H1 (cell line): ENCODE measurements at regions not wholly inside any gene's neighbourhood (a gene's known extent, or its start where the extent isn't known, plus 50 kb on each side); places are given as distances from the start of the nearest gene placed in this dataset.

Experiments used
- ATF2 ChIP-seq: IDR thresholded peaks from 2 replicates; pipeline ENCODE4 v1.6.1; 2012; ENCODE audit warnings: low read length, inconsistent platforms
- ATF3 ChIP-seq: IDR thresholded peaks from 2 replicates; pipeline ENCODE4 v1.6.1; 2011; ENCODE audit warnings: low read depth, mild to moderate bottlenecking, low read length; ENCODE audit not compliant: insufficient read depth
- CREB1 ChIP-seq: IDR thresholded peaks from 2 replicates; pipeline ENCODE4 v1.6.1; 2012; ENCODE audit warnings: inconsistent platforms
- CTCF ChIP-seq, 3 experiments: IDR thresholded peaks; 1 replicate in 2 of 3; 2 replicates in 1 of 3; pipeline versions ENCODE4 v1.5.1 to v1.6.1; 2011; ENCODE audit warnings: low read length in 3 of 3, mild to moderate bottlenecking in 3 of 3, inconsistent platforms in 2 of 3, low read depth in 1 of 3, moderate library complexity in 1 of 3; ENCODE audit not compliant: insufficient read depth in 1 of 3; ENCODE audit errors: control extremely low read depth in 1 of 3
- EP300 ChIP-seq, 2 experiments: IDR thresholded peaks; 1 replicate in 1 of 2; 2 replicates in 1 of 2; pipeline ENCODE4 v1.6.1; 2011 to 2012; ENCODE audit warnings: low read depth in 2 of 2, low read length in 2 of 2, mild to moderate bottlenecking in 2 of 2, borderline replicate concordance in 1 of 2, inconsistent platforms in 1 of 2, moderate library complexity in 1 of 2
- EZH2 ChIP-seq: fragments of 200-600 bp; sonication (generic); IDR thresholded peaks from 2 replicates; pipeline ENCODE4 v1.7.1; 2012; ENCODE audit warnings: low read depth, mild to moderate bottlenecking, moderate library complexity, low read length, inconsistent platforms; ENCODE audit not compliant: severe bottlenecking
- POLR2A ChIP-seq, 2 experiments: IDR thresholded peaks; 1 replicate in 1 of 2; 2 replicates in 1 of 2; pipeline ENCODE4 v1.6.1; 2011; ENCODE audit warnings: low read depth in 2 of 2, low read length in 2 of 2, mild to moderate bottlenecking in 2 of 2; ENCODE audit errors: control extremely low read depth in 1 of 2
- RAD21 ChIP-seq, 2 experiments: IDR thresholded peaks in 1 of 2; conservative IDR thresholded peaks in 1 of 2; 2 replicates each; pipeline ENCODE4 v1.6.1; 2011; ENCODE audit warnings: low read depth in 2 of 2, low read length in 2 of 2, improper control_type of control experiment in 1 of 2, inconsistent platforms in 1 of 2, mild to moderate bottlenecking in 1 of 2, moderate library complexity in 1 of 2
- SUZ12 ChIP-seq: fragments of 200-600 bp; sonication (generic); IDR thresholded peaks from 2 replicates; pipeline ENCODE4 v1.6.1; 2012; ENCODE audit warnings: mild to moderate bottlenecking, inconsistent platforms, low read length, moderate library complexity, mixed read lengths
- YY1 ChIP-seq: IDR thresholded peaks from 2 replicates; pipeline ENCODE4 v1.6.1; 2011; ENCODE audit warnings: low read depth, mild to moderate bottlenecking, low read length
- ZNF274 ChIP-seq: IDR thresholded peaks from 2 replicates; pipeline ENCODE4 v1.7.0; 2012; ENCODE audit warnings: low read length, borderline replicate concordance; ENCODE audit errors: extremely low read depth

GRCh38 chr13:65032825-65033224 lies 2197.3 kb downstream of the PCDH9 start:
- no peak for TF ChIP-seq POLR2A (IDR thresholded peaks at IDR 0.05; ENCODE audit: control extremely low read depth in 1 of 2, low read depth in 2 of 2, low read length in 2 of 2)
- no peak for TF ChIP-seq EZH2
- no peak for TF ChIP-seq CTCF (IDR thresholded peaks at IDR 0.05; ENCODE audit: control extremely low read depth in 1 of 3, insufficient read depth in 1 of 3, low read depth in 1 of 3, low read length in 3 of 3)
- no peak for TF ChIP-seq ATF3
- TF ChIP-seq EP300 (IDR thresholded peaks at IDR 0.05; ENCODE audit: borderline replicate concordance in 1 of 2, low read depth in 2 of 2, low read length in 2 of 2): no peak
- no peak for TF ChIP-seq RAD21 (IDR thresholded peaks at IDR 0.05 in 1 of 2, conservative IDR thresholded peaks at IDR 0.05 in 1 of 2; ENCODE audit: low read depth in 2 of 2, low read length in 2 of 2)
- no peak for TF ChIP-seq ATF2
- no peak for TF ChIP-seq ZNF274
- TF ChIP-seq CREB1: no peak
- TF ChIP-seq SUZ12: no peak
- TF ChIP-seq YY1: no peak
